Occipital lobe (tissue), 1 donor: ENCODE measurements at regions not wholly inside any gene's neighbourhood (a gene's known extent, or its start where the extent isn't known, plus 50 kb on each side); places are given as distances from the start of the nearest gene placed in this dataset.

ENCODE experiments used
- DNase-seq: peaks from one replicate; lab custom pipeline; 2025; lab: John Stamatoyannopoulos, UW

DNA sequence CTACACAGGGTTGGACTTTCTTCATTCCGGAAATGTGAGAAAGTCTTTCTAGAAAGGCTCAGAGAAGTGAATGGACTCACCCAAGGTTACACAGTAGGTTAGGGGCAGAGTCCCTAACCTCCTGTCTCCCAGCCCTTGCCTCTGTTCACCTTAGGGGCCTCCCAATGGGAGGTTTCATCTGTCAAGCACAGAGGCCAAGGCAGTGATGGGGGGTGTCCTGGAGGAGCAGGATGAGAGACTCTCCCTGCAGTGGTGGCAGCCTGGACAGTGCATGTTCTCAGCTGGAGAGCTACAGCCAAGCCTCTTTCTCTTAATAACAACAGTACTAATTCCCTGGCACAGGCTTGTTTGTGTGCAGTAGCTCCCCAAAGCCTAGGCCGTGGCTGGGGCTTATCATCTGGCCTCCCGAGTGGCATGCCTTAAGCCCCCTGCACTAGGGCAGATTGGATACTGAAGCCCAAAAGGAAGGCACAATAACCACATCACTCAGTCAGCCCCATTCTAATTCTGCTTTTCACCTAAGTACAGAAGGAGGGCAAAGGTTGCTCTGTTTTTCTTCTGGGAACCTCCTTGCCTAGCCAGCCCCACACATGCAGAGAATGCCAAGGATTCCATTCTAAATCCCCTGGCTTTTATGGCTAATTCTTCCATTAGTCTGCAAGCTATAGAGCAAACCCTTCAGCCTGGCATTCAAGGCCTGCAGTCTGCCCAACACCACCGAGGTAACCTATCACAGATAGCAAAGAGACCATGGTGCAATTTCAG is 50.2 kb upstream of the XPA start:
- DNase-seq, result no peak

DNA sequence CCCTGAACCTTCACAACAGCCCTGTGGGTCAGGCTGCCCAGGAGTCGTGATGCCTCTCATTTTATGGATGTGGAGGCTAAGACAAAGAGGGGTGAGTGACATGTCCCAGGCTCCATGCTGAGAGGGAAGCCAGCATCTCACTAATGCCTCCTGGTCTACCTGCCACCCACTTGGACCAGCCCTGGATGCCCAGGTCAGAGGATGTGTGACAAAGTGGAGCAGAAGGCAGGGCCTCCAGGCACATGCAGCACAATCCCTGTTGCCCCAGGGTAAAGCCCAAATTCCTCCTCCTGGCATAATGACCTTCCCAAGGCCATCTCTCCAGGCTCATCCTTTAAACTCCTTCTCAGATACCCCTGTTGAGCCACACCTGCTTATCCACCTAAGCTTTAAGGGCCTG is 51.4 kb upstream of the XPA start:
- no peak for DNase-seq

- DNase-seq, result no peak
Measured at GRCh38 chr9:97749928-97750327, 52.8 kb upstream of the XPA start.

DNA sequence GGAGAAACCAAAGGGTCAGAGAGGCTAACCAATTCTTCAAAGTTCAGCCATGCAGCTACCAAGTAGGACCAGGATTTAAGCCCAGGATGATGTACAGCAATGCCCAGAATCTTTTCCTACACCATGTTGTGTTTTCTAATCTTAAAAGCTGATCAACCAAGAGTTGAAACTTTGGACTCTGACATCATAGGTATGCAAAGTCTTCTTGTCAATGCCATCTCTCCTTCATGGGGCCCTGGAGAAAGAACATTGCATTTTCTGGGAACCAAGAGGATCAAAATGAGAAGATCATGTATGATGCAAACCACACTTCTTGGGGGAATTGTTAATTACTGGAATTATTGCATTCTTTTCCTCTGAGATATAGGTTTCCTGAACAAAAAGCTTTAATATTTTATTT is 54.4 kb upstream of the XPA start:
- no peak for DNase-seq

DNA sequence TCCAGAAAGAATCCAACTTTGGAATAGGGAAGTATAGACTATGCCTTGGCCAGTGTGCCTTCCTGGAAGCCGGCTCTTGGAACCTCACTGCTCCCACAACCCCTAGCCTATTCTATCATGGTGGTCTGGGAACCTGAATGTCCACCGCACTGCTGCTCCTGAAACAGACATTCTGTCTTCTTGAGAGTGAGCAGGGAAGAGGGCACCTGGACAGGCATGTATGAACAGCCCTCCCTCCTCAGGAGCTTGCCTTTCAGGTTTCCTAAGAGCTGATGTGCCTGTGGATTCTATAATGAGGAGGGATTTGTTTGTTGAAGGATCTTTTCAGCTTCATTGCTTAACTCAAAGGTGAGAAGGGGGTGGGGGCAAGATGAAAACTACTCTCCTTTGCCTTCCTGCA is 55.1 kb upstream of the XPA start:
- no peak for DNase-seq

- DNase-seq, result no peak
Measured at GRCh38 chr9:97753364-97753763, 56.2 kb upstream of the XPA start.

DNA sequence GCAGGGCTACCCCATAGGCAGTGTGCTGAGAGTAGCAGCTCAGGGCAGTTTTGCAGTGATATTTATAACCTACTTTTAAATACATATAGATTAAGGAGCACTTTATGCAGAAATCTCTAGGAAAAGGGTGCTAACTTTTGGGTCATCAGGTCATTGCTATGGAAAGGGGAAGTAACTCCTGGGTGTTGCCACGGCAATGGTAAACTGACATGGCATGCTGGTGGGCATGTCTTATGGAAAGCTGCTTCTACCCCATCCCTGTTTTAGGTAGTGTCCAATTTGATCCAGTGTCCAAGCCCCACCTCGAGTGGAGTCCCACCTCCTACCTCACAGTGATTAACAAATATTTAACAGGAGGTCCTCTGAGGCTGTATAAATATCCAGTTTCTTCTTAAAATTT is 56.8 kb upstream of the XPA start:
- no peak for DNase-seq

DNA sequence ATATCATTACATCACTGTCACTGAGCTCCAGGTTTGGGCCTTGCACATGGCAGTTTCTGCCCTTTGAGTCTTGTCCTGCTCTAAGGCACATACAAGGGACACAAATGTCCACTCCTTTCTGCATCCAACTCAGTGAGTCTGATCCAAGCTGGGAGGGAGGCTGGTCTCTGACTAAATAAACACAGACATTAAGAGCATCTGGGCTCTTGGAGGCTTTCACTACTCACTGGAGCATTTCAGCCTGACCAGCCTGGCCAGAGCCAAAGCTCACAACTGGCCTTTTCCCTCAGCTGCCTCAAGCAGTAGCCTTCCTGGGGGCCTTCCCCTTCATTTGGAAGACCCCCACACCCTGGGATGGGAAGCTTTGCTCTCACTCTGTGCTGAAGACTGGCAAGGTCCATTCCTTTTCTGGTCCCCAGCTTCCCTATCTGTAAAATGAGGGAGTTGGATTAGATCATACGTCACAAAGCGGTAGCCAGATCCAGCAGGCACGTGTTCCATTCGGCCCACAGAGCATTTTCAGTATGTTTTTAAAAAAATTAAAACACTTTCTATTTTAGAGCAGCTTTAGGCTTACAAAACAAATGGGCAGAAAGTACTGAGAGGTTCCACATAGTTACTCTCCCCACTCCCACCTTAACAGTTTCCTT is 58.6 kb upstream of the XPA start:
- no peak for DNase-seq

DNA sequence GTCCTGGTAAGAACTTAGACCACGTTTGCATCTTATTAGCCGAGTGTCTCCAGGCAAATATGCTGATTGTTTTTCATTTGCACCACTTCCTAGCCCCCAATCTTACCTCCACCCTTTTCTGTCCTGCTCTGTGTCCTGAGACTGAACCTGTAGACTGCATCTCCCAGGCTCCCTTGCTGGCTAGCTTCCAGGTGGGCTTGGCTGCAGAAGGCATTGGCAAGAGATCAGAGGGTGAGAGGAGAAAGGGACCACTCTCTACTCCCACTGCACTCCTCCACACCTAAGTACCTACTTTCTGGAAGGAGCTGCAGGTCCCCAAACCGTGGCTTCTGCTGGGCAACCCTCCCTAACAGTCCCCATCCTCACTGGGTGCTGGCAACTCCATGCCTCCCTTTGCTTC is 59.9 kb upstream of the XPA start:
- no peak for DNase-seq

GRCh38 chr9:97758334-97758916 is 61.3 kb upstream of the XPA start:
- no peak for DNase-seq

- no peak for DNase-seq
Measured at GRCh38 chr9:97759581-97760288, 62.6 kb upstream of the XPA start.

DNA sequence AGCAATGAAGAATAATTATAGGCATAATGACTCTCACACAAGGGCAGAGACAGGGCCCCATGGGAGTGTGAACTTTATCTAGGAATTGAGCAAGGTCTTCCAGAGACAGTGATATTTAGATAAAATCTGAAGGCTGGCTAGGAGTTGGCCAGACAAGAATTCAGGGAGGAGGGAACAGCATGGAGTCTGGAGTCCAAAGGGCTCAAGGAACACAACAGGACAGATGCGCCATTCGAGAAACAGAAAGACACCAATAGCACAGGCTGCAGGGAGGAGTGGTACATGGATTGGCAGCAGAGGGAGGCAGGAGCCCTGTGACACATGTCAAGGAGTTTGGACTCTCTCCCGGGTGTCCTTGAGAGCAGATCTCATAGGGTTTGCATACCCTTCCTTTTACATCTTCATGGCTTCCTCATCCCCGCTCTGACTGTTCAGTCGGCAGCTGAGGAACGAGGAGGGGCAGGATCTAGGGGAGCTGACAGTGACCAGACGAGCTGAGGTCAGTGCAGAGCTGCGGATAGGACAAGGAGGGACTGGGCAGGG is 64.0 kb upstream of the XPA start:
- no peak for DNase-seq

DNA sequence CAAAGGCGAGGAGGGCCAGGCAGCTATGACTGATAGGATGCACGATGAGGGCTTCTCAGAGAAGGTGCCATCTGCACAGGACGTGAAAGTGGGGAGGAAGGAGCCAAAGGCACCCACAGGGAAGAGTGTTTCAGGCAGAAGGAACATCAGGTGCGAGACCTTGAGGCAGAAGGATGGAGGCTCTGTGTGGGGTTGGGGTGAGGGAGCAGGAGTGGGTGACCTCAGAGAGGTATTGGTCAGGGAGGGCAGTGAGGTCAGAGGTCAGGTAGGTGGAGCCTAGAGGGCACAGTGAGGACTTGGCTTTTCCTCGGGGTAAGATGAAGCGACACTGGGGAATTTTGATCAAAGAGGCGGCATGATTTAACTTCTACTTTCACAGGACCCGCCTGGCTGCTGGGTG is 64.7 kb upstream of the XPA start:
- DNase-seq, result no peak

GRCh38 chr9:97763874-97764273 is 66.7 kb upstream of the XPA start:
- DNase-seq, result no peak

DNA sequence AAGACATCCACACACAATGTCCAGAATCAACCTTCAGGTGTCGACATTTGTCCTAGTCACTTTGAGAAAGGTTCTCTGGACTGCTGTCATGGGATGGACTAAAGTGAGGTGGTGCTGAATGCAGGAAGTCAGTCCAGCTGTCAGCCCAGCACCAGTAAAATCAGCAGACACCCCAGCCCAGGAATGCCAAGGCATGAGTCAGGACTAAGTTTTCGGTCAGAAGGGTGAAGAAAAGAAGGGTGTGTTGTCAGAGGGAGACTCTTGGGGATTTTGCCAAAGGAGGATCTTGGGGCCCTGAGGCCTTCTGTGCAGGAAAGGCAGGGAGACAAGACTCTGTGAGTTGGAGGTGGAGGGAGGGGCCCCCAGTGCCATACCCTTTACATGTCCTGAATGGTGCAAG is 69.0 kb upstream of the XPA start:
- no peak for DNase-seq

GRCh38 chr9:97766610-97767009 is 69.5 kb upstream of the XPA start:
- DNase-seq, result no peak

- DNase-seq, result no peak
Measured at GRCh38 chr9:97767891-97768290, 70.8 kb upstream of the XPA start.

- no peak for DNase-seq
Measured at GRCh38 chr9:97768746-97769145, 71.6 kb upstream of the XPA start.

GRCh38 chr9:97769208-97769607 is 72.1 kb upstream of the XPA start:
- no peak for DNase-seq

GRCh38 chr9:97770808-97771372 is 73.8 kb upstream of the XPA start:
- no peak for DNase-seq

DNA sequence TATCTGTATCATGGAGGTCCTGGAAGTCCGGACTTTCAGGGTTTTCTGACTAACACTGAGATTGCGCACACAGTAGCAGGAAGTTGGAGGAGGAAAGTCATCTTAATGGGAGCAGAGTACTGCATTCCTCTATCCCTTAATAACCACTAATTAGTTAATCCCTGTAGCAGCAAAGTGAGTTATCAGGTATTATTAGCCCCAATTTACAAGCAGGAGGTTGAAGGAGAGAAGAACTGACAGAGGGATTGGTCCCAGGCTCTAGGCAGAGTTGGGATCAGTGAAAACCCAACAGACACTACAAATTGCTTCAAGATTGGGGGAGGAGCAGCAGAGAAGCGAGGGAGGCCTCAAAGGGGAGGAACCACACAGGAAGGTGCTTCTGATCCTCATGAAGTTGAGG is 74.5 kb upstream of the XPA start:
- no peak for DNase-seq

DNA sequence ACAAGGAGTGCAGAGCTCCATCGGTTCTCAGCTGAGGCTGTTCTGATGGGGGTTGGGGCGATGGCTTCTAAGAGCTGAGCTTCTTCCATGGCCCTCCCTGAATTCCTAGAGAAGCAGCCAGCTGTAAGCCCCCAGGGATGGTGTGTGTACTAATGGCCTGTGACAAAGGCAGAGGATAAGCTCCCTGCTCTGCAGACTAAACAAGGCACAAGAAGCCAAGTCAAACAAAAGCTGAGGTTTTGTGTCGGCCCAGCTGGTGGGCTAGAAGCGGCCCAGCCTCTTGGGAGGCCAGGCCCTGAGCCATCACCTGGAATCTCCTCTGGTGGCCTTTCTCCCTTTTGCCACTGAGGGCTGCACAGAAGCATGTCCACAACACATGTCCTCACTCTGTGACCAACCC is 75.0 kb upstream of the XPA start:
- DNase-seq, result no peak
